GM12865 (cell line): ENCODE measurements at regions not wholly inside any gene's neighbourhood (a gene's known extent, or its start where the extent isn't known, plus 50 kb on each side); places are given as distances from the start of the nearest gene placed in this dataset.

Experiments
- DNase-seq: peaks from one replicate; pipeline ENCODE4 v3.0.0; 2010; ENCODE audit warnings: low read depth
- H3K4me3 ChIP-seq: 2 replicates; pipeline ENCODE4 v1.5.1; 2011; ENCODE audit warnings: mild to moderate bottlenecking, low read depth, low read length, control low read depth
- TF ChIP-seq, protein P1 (sequence below): IDR thresholded peaks from 2 replicates; pipeline ENCODE4 v1.5.1; 2011; ENCODE audit warnings: low read length, control low read depth, low read depth, inconsistent platforms; ENCODE audit not compliant: insufficient read depth; ENCODE audit errors: missing control alignments

- TF ChIP-seq, protein P1, sequence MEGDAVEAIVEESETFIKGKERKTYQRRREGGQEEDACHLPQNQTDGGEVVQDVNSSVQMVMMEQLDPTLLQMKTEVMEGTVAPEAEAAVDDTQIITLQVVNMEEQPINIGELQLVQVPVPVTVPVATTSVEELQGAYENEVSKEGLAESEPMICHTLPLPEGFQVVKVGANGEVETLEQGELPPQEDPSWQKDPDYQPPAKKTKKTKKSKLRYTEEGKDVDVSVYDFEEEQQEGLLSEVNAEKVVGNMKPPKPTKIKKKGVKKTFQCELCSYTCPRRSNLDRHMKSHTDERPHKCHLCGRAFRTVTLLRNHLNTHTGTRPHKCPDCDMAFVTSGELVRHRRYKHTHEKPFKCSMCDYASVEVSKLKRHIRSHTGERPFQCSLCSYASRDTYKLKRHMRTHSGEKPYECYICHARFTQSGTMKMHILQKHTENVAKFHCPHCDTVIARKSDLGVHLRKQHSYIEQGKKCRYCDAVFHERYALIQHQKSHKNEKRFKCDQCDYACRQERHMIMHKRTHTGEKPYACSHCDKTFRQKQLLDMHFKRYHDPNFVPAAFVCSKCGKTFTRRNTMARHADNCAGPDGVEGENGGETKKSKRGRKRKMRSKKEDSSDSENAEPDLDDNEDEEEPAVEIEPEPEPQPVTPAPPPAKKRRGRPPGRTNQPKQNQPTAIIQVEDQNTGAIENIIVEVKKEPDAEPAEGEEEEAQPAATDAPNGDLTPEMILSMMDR: no peak
- no peak for DNase-seq
- H3K4me3 ChIP-seq: no peak overlapping the region
Observed at GRCh38 chr20:40225596-40225995, 463.4 kb downstream of the MAFB start.

GRCh38 chr20:40223810-40224209 lies 465.2 kb downstream of the MAFB start:
- DNase-seq: no peak
- TF ChIP-seq, protein P1: no peak
- no peak overlapping the region for H3K4me3 ChIP-seq

DNA sequence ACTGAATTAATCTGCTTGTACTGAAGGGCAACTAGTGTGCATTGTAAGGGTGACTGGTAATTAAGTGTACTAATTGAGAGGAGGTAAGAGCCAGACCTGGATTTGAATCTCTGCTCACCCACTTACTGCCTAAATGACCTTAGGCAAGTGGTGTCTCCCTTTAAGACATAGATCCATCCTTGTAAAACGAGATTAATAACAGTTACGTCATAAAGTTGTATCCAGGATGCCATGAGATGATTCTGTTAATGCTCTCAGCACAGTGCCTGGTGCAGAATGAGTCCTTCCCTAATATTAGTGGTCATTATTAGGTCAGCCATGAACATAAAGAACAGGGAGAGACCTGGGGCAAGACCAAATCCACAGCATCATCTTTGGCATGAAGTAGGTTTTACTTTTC lies 470.1 kb downstream of the MAFB start:
- TF ChIP-seq, protein P1: no peak

DNA sequence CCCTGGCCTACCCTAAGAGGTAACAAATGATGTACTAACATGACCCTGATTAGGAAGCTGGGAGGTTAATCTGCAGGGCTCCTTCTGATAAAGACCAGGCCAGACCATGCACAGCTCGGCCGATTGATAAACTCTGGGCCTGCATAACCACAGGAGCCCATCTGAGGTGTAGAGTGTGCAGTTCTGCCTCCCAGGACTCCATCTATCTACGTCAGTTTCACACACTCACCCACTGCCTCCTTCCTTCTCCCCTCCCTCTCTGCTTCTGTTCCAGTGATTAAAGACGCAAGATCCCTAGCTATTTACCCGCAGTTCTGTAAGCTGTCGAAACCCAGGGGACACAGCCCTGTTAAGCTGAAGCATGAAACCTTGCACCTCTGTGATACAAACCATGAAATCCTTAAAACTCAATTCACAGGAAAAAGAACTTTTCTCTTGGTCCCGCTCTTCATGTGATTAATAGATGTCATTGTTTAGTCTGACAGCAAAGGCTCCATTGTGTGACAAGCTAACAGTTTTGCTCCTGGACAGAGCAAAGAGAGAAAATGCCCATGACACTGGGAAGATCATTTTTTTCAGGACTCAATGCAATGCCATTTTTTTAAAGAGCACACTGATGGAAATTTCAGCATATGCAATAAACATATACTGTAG lies 470.6 kb downstream of the MAFB start:
- H3K4me3 ChIP-seq: no peak overlapping the region
- DNase-seq: no peak
- TF ChIP-seq, protein P1: no peak

More for the DNA sequence above, 470.1 kb downstream of the MAFB start:
- no peak for DNase-seq
- H3K4me3 ChIP-seq: no peak overlapping the region

GRCh38 chr20:40207655-40208054 lies 481.4 kb downstream of the MAFB start:
- DNase-seq: no peak
- TF ChIP-seq, protein P1: no peak
- H3K4me3 ChIP-seq: no peak overlapping the region

DNA sequence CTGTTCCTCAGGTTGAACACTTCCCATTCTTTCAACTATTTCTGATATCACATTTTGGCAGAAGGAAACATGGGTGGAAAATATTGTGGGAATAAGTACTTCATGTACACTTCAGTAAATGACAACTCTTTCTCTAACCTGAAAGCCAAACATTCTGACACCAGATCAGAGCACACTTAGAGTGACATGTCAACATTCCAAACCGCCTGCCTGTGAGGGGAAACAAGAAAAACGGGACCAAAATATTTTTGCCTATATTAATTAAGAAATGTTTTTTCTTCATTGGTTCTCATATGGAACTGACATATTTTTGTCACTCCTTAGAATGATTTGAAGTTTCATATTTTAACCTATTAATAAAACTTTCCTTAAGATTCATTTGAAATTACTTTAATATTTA lies 483.1 kb downstream of the MAFB start:
- TF ChIP-seq, protein P1: no peak
- DNase-seq: no peak
- H3K4me3 ChIP-seq: no peak overlapping the region

DNA sequence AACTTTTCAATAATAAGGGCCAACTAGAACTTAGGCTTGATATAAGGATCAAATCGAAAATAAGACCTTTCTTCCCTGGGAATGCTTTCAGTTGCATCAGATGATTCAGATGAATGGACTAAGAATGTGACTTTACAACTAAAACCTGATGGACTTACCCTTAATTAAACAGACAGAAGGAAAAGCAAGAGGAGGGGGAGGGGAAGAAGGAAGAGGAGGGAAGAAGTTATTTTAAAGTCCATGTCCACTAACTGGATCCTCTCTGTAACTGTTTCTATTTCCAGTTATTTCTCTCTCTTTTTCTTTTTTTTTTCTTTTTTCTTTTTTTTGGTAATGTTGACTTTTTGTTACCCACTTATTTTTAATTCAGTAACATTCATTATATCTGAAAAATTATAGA lies 486.0 kb downstream of the MAFB start:
- TF ChIP-seq, protein P1: no peak
- DNase-seq: no peak
- no peak overlapping the region for H3K4me3 ChIP-seq
